A673 (cell line): ENCODE measurements at regions not wholly inside any gene's neighbourhood (a gene's known extent, or its start where the extent isn't known, plus 50 kb on each side); places are given as distances from the start of the nearest gene placed in this dataset.

Experiments
- BruUV-seq: library from RNA; stranded (reverse); fragments of 400-500 nt; replicated peaks from 2 replicates; lab custom pipeline; 2021; lab: Mats Ljungman, UMichigan
- CTCF ChIA-PET: fragments of 300-600 bp; sonication (Branson Sonifier 250); formaldehyde crosslinking; loops from one replicate; lab custom pipeline; 2022; ENCODE audit warnings: antibody characterized with exemption; lab: Charles Lee
- POLR2A ChIA-PET: fragments of 300-600 bp; sonication (Branson Sonifier 250); formaldehyde crosslinking; loops from one replicate; lab custom pipeline; 2022; ENCODE audit warnings: antibody characterized with exemption; ENCODE audit not compliant: low non-redundant PET; lab: Charles Lee
- DNase-seq: peaks from one replicate; pipeline ENCODE4 v3.0.0-alpha.2; 2015; ENCODE audit warnings: low spot score
- H3K27ac ChIP-seq: fragments of 200-600 bp; sonication (generic); 2 replicates; pipeline ENCODE4 v1.5.1; 2016; ENCODE audit warnings: mixed run types, low read depth, mild to moderate bottlenecking, mixed read lengths, antibody characterized with exemption, low read length; ENCODE audit not compliant: poor library complexity, severe bottlenecking
- H3K27me3 ChIP-seq: fragments of 200-600 bp; sonication (generic); replicated peaks from 2 replicates; pipeline ENCODE4 v1.6.1; 2017; ENCODE audit warnings: mixed run types, low read depth, mild to moderate bottlenecking, mixed read lengths, antibody characterized with exemption, low read length; ENCODE audit not compliant: insufficient read depth, poor library complexity
- H3K36me3 ChIP-seq: fragments of 200-600 bp; sonication (generic); 2 replicates; pipeline ENCODE4 v1.6.1; 2016; ENCODE audit warnings: mixed run types, mild to moderate bottlenecking, mixed read lengths, antibody characterized with exemption, low read length; ENCODE audit not compliant: insufficient read depth, poor library complexity, severe bottlenecking
- H3K4me1 ChIP-seq: fragments of 200-600 bp; sonication (generic); 2 replicates; pipeline ENCODE4 v1.6.1; 2017; ENCODE audit warnings: mixed run types, mild to moderate bottlenecking, mixed read lengths, antibody characterized with exemption, low read length; ENCODE audit not compliant: insufficient read depth, poor library complexity, severe bottlenecking
- H3K4me3 ChIP-seq: fragments of 200-600 bp; sonication (generic); 2 replicates; pipeline ENCODE4 v1.5.1; 2016; ENCODE audit warnings: low read depth, mixed run types, mild to moderate bottlenecking, mixed read lengths, low read length; ENCODE audit not compliant: poor library complexity, severe bottlenecking
- H3K9me3 ChIP-seq: fragments of 200-600 bp; sonication (generic); 2 replicates; pipeline ENCODE4 v1.6.1; 2016; ENCODE audit warnings: mixed run types, low read depth, mild to moderate bottlenecking, mixed read lengths, antibody characterized with exemption, low read length; ENCODE audit not compliant: poor library complexity, severe bottlenecking
- EZH2 ChIP-seq: fragments of 200-600 bp; sonication (generic); IDR thresholded peaks from 2 replicates; pipeline ENCODE4 v1.6.1; 2017; ENCODE audit warnings: borderline replicate concordance, low read depth, mild to moderate bottlenecking, mixed read lengths, antibody characterized with exemption, low read length; ENCODE audit not compliant: poor library complexity, severe bottlenecking
- intact Hi-C: fragments of 100-400 bp; cut with micrococcal nuclease; formaldehyde crosslinking; loops from one replicate; pipeline ENCODE4 v1.10.0; 2022; ENCODE audit not compliant: unreplicated experiment
- TF ChIP-seq, protein P1 (sequence below): fragments of 300-800, 200-600 bp; sonication (generic); conservative IDR thresholded peaks from 2 replicates; pipeline ENCODE4 v1.5.1; 2017; ENCODE audit warnings: low read depth, mild to moderate bottlenecking, antibody characterized with exemption, low read length, moderate library complexity, mixed read lengths

DNA sequence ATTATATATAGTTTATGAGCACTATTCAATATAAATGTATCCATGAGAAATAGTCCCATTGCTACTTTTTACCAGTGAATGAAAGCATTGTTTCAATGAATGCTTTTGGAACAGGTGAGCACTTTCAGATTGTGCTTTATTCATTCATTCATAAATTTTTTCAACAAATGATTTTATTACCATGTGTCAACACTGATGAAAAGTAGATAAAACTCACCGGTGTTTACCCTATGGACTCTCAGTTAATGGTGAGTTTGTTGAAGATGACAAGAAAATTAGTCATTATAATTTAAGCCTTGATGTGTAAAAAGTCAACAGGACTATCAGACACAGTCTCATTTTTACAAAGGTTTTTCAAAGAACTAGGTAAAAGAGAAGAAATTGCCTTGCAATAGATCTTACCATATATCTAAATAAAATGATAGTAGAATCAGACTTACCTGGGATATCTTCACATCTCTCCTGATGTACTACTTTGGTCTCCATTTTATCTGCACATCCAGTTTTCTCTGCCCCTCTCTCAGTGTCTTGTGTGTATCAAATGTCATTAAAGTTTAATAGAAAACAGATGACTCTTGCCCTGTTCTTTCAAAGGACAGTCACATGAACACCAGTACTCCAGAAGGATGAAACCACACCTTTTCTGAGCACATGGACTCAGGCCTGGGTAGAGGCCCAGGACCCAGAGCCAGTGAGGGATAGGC is 325.3 kb upstream of the RND3 start:
- POLR2A ChIA-PET: no interaction called here
- no peak for DNase-seq
- Histone ChIP-seq H3K27me3 (no peaks in the 10 kb centered on the region), H3K4me3 (no peak overlapping the region), H3K9me3 (no peaks in the 10 kb centered on the region), H3K4me1 (no peaks in the 10 kb centered on the region), H3K27ac (no peak overlapping the region), H3K36me3 (no peaks in the 10 kb centered on the region)
- no peak for TF ChIP-seq EZH2
- TF ChIP-seq, protein P1, sequence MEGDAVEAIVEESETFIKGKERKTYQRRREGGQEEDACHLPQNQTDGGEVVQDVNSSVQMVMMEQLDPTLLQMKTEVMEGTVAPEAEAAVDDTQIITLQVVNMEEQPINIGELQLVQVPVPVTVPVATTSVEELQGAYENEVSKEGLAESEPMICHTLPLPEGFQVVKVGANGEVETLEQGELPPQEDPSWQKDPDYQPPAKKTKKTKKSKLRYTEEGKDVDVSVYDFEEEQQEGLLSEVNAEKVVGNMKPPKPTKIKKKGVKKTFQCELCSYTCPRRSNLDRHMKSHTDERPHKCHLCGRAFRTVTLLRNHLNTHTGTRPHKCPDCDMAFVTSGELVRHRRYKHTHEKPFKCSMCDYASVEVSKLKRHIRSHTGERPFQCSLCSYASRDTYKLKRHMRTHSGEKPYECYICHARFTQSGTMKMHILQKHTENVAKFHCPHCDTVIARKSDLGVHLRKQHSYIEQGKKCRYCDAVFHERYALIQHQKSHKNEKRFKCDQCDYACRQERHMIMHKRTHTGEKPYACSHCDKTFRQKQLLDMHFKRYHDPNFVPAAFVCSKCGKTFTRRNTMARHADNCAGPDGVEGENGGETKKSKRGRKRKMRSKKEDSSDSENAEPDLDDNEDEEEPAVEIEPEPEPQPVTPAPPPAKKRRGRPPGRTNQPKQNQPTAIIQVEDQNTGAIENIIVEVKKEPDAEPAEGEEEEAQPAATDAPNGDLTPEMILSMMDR: no peak
- CTCF ChIA-PET: no interaction called here
- intact Hi-C loops: no loop called here
- no TSS peak for BruUV-seq

- BruUV-seq: no TSS peak
- DNase-seq: no peak
- Histone ChIP-seq H3K27ac (no peak overlapping the region), H3K4me1 (no peaks in the 10 kb centered on the region), H3K9me3 (no peaks in the 10 kb centered on the region), H3K4me3 (no peak overlapping the region), H3K36me3 (no peaks in the 10 kb centered on the region), H3K27me3 (no peaks in the 10 kb centered on the region)
- POLR2A ChIA-PET: no interaction called here
- CTCF ChIA-PET: no interaction called here
- intact Hi-C loops: no loop called here
- TF ChIP-seq, protein P1: no peak
- no peak for TF ChIP-seq EZH2
Observed at GRCh38 chr2:150812066-150812465, 324.6 kb upstream of the RND3 start.

DNA sequence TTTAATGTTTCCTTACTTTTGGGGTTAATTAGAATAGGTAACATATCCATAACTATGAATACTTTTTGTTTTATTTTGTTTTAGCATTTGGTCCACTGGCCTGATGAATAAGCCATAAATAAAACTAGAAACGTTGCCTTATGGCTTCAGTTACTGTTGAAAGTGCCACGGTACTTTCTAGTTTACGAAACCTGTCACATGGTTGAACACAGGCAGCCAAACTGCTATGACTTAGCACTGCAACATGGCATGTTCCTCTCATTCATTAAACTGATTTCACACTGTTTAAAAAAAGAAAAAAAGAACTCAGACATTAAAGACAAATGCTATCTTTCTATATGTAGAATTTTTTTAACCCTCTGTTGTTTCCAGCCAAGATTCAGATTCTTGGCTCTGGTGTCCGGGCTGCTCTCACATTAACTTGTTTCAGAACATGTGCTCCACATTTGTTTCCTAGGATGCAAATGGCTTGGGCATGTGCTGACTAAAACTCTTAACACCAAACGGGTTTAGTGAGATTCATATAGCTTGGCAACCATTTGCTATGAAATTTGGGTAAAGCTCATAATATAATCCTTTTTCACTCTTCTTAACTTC is 323.9 kb upstream of the RND3 start:
- DNase-seq: no peak
- Histone ChIP-seq H3K27ac (no peak overlapping the region), H3K4me1 (no peaks in the 10 kb centered on the region), H3K4me3 (no peak overlapping the region), H3K27me3 (no peaks in the 10 kb centered on the region), H3K9me3 (no peaks in the 10 kb centered on the region), H3K36me3 (no peaks in the 10 kb centered on the region)
- BruUV-seq: no TSS peak
- TF ChIP-seq EZH2: no peak
- TF ChIP-seq, protein P1: no peak
- intact Hi-C loops: no loop called here
- POLR2A ChIA-PET: no interaction called here
- CTCF ChIA-PET: no interaction called here
